ENCODE measurements at regions not wholly inside any gene's neighbourhood (a gene's known extent, or its start where the extent isn't known, plus 50 kb on each side); places are given as distances from the start of the nearest gene placed in this dataset.

DNA sequence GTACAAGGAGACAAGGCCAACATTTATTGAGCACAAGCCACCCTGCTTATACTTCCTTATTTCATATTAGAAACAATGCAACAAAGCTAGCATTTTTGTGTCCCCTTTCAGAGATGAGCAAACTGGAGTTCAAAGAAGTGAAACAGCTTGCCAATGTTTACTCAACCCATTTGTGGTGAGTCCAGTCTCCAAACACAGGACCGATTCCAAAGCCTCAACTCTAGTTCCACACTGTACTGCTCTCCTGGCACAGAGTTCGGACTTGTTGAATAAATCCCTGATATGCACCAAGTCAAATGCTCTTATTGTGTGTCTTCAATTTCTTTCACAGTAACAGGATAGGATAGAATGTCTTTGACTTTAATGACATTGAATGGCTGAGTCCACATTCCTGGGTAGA is 604.8 kb upstream of the BRINP1 start:
- TF ChIP-seq, protein P1, sequence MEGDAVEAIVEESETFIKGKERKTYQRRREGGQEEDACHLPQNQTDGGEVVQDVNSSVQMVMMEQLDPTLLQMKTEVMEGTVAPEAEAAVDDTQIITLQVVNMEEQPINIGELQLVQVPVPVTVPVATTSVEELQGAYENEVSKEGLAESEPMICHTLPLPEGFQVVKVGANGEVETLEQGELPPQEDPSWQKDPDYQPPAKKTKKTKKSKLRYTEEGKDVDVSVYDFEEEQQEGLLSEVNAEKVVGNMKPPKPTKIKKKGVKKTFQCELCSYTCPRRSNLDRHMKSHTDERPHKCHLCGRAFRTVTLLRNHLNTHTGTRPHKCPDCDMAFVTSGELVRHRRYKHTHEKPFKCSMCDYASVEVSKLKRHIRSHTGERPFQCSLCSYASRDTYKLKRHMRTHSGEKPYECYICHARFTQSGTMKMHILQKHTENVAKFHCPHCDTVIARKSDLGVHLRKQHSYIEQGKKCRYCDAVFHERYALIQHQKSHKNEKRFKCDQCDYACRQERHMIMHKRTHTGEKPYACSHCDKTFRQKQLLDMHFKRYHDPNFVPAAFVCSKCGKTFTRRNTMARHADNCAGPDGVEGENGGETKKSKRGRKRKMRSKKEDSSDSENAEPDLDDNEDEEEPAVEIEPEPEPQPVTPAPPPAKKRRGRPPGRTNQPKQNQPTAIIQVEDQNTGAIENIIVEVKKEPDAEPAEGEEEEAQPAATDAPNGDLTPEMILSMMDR (conservative IDR thresholded peaks at IDR 0.05), result no peak
- TF ChIP-seq ZFX (IDR thresholded peaks at IDR 0.05), result no peak
- peak overlapping the region; percentile 12; the same call in 1 of the 2 replicates for H3K27ac ChIP-seq

DNA sequence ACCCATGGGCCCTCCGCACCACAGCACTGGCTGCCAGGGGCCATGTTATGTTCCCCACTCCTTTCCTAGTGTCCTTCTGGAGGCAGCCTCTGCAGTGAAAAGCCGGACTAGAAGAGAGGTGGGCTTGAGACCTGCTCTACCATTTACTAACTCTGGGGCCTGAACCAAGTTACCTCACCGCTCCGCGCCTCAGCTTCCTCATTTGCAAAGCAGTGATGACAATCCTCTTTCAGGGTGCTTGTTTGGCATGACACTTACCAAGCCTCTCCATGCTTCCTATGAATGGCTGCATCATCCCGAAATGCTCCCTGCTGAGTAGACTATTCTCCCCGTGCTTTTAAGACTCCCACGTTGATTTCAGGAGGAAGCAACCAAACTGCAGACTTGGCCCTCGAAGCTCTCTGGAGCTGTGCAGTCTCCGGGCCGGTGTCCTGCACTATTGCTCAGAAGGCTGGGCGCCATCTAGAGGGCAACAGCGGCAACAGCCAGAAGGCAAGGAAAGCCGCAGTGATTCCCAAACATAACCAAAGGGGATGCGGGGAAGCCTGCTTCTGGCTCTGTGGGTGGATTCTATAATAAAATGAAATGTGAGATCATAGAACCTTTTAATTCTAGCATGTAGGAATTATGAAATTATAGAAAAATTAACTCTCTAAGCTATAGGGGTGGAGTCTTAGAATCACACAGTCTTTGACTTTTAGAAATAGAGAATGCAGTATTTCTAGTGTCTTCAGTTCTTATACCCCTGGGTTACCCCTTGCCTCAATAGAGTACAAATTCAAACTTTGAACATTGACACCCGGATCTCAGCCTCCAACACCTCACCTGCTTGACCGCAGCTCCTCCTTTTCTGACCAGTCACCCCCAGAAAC is 599.8 kb upstream of the BRINP1 start:
- TF ChIP-seq ZFX (IDR thresholded peaks at IDR 0.05), result no peak
- TF ChIP-seq, protein P1 (conservative IDR thresholded peaks at IDR 0.05), result peak; percentile 98
- H3K27ac ChIP-seq, result no peak overlapping the region

DNA sequence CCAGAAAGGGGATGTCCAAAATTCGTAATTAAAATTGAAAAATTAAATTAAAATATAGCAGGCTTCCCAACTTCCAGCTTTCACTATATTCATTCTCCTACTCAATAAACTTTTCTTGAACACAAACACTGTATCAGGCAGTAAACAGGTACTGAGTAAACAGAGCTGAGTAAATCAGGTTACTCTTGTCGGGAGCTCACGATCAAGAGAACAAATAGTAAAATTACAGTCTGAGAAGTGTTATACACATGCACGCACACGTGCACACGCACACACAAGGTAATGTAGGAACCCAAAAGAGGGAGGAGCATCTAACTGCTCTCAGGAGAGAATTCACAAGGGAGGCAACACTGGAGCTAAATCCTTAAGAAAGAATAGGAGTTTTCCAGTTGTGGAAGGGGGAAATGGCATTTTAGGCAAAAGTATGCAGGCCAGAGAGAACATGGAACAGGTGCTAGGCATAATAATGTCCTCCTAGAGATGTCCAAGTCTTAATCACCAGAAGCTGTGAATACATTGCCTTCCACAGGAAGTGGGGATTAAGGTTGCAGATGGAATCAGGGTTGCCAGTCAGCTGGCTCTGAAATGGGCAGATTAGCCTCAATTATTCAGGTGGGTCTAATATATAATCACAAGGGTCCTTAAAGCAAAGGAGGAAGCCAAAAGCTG is 598.8 kb upstream of the BRINP1 start:
- TF ChIP-seq, protein P1 (conservative IDR thresholded peaks at IDR 0.05), result no peak
- TF ChIP-seq ZFX (IDR thresholded peaks at IDR 0.05), result no peak
- no peak overlapping the region for H3K27ac ChIP-seq

DNA sequence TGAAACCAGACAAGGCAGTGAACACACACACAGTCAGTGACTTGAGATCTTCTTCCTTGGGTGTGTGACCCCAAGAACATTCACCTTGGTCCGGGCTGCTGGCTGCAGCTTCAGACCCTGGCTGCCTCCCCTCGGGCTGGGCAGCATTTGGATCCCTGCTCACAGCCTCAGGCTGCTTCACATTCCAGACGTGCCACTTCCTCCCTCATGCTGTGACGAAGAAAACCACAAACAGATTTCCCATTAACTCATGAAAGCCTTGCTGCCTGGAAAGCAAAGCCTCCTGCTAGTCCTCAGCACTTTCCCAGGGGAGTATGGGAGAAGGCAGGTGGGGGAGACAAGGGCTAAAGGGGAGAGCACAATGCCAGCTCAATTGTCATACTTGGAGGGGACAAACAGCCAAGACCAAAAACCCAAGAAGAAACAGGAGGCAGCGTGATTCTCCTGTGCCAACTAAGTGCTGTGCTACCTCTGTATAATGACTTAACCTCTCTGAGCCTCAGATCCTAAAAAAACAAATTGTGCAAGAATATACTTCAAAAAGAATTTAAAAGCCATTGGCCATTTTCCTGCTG is 594.6 kb upstream of the BRINP1 start:
- TF ChIP-seq, protein P1 (conservative IDR thresholded peaks at IDR 0.05), result no peak
- H3K27ac ChIP-seq, result no peak overlapping the region

DNA sequence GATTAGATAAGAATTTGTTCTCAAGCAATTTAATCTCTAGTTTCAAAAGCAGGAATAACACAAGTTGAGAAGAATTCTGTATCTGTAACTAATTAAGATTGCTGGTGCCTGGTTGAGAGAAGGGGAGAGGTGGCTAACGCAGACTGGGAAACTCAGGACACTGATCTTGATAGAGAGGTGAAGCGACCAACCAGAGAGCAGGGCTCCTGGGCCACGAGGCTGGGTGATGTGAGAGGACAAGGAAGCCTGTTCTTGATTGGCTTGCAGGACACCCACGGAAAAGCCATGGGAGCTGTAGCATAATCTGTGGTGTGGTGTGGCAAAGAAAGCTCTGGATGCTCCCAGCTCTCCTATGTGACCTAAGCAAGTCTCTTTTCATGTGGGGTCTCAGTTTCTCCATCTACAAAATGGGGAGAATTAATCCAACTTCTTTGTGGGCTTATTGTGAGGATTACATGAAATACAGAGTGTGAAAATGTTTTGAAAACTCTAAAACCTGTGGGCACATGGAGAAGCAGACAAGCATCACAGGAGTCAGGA is 594.1 kb upstream of the BRINP1 start:
- no peak overlapping the region for H3K27ac ChIP-seq
- TF ChIP-seq, protein P1 (conservative IDR thresholded peaks at IDR 0.05), result no peak
- TF ChIP-seq ZFX (IDR thresholded peaks at IDR 0.05), result no peak

DNA sequence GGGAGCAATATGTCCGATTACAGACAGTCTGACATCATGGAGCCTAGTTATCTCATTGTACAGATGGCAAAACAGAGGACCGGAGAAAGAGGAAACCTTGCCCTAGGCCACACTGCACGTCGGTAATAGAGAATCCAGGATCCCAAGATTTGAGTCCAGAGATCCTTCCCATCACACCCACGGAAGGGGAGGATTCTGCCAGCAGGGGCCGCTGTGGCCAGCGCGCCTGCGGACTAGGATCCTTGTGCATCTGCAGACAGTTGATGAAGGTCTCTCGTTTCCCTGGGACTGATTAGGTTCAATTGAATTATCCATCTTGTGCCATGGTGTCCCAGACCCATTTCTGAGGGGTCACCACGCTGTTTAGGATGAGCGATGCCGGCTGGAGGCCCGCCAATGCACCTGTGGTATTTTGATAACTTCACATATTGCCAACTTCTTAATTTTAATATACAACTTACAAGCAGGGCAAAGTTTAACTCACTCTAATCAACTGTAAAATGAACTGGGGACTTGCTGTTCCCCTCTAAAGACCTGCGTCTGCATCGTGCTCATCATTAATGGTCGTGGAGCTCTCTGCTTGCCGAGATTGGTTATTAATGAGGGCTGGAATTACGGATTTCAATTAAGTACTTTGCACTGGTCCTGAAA is 592.7 kb upstream of the BRINP1 start:
- TF ChIP-seq ZFX (IDR thresholded peaks at IDR 0.05), result no peak
- TF ChIP-seq, protein P1 (conservative IDR thresholded peaks at IDR 0.05), result peak; percentile 96

More for the DNA sequence above, 592.7 kb upstream of the BRINP1 start:
- no peak overlapping the region for H3K27ac ChIP-seq
